Uterus (tissue), 3 donors: ENCODE measurements at regions not wholly inside any gene's neighbourhood (a gene's known extent, or its start where the extent isn't known, plus 50 kb on each side); places are given as distances from the start of the nearest gene placed in this dataset.

ENCODE experiments used
- DNase-seq, 2 donors: peaks; one replicate each; pipeline ENCODE4 v3.0.0-alpha.2; 2019 to 2020
- H3K27ac ChIP-seq, 2 donors: fragments of 200-600 bp; sonication (generic); 1 replicate in 1 of 2; 2 replicates in 1 of 2; pipeline ENCODE4 v1.5.1; 2016 to 2018
- H3K27me3 ChIP-seq, 2 donors: fragments of 200-600 bp; sonication (generic); one replicate each; pipeline ENCODE4 v1.5.1; 2018 to 2019; ENCODE audit warnings: control low read depth in 1 of 2
- H3K36me3 ChIP-seq, 2 donors: fragments of 200-600 bp; sonication (generic); one replicate each; pipeline ENCODE4 v1.5.1; 2019; ENCODE audit warnings: control low read depth in 1 of 2
- H3K4me1 ChIP-seq, 2 donors: fragments of 200-600 bp; sonication (generic); one replicate each; pipeline ENCODE4 v1.5.1; 2018 to 2019; ENCODE audit warnings: control low read depth in 1 of 2
- H3K4me3 ChIP-seq, 2 donors: fragments of 200-600 bp; sonication (generic); 1 replicate in 1 of 2; 2 replicates in 1 of 2; pipeline ENCODE4 v1.5.1; 2018 to 2019; ENCODE audit warnings: mild to moderate bottlenecking in 1 of 2
- H3K9me3 ChIP-seq, 2 donors: fragments of 200-600 bp; sonication (generic); one replicate each; pipeline ENCODE4 v1.5.1; 2019; ENCODE audit warnings: control low read depth in 1 of 2
- CTCF ChIP-seq, 4 experiments: fragments of 200-600 bp in 2 of 4; fragments of 450-650 bp in 2 of 4; sonication (generic) in 2 of 4; IDR thresholded peaks; one replicate each; pipeline ENCODE4 v1.5.1; 2016 to 2019; ENCODE audit warnings: antibody characterized with exemption in 4 of 4, mild to moderate bottlenecking in 2 of 4, moderate library complexity in 1 of 4
- POLR2A ChIP-seq, 2 donors: fragments of 450-650 bp; IDR thresholded peaks; one replicate each; pipeline ENCODE4 v1.6.1; 2016; ENCODE audit warnings: antibody characterized with exemption in 2 of 2, mild to moderate bottlenecking in 1 of 2, moderate library complexity in 1 of 2
- intact Hi-C: fragments of 100-400 bp; cut with DNase I; formaldehyde crosslinking; loops from one replicate; pipeline ENCODE4 v1.15.1; 2023; ENCODE audit warnings: low total_unique reads
- donor health status: DM: yes; HTN: yes; CAD: no.

GRCh38 chr1:104378414-104378813 lies 628.7 kb downstream of the AMY1C start:
- no peaks in the 10 kb centered on the region for H3K4me1 ChIP-seq
- TF ChIP-seq CTCF (IDR thresholded peaks at IDR 0.05), result no peak
- TF ChIP-seq POLR2A (IDR thresholded peaks at IDR 0.05), result no peak
- intact Hi-C loops, result no loop called here
- no peak for DNase-seq
- H3K9me3 ChIP-seq, result no peaks in the 10 kb centered on the region
- no peaks in the 10 kb centered on the region for H3K36me3 ChIP-seq
- no peaks in the 10 kb centered on the region for H3K27me3 ChIP-seq
- no peak overlapping the region for H3K27ac ChIP-seq
- H3K4me3 ChIP-seq, result no peak overlapping the region

GRCh38 chr1:104380003-104380402 lies 630.3 kb downstream of the AMY1C start:
- H3K4me3 ChIP-seq, result no peak overlapping the region
- intact Hi-C loops, result no loop called here
- DNase-seq, result no peak
- no peak overlapping the region for H3K27ac ChIP-seq
- no peaks in the 10 kb centered on the region for H3K36me3 ChIP-seq
- TF ChIP-seq POLR2A (IDR thresholded peaks at IDR 0.05) (no peak), CTCF (IDR thresholded peaks at IDR 0.05) (no peak)
- H3K4me1 ChIP-seq, result no peaks in the 10 kb centered on the region
- no peaks in the 10 kb centered on the region for H3K9me3 ChIP-seq
- H3K27me3 ChIP-seq, result no peaks in the 10 kb centered on the region

GRCh38 chr1:104387716-104388508 lies 638.2 kb downstream of the AMY1C start:
- no peaks in the 10 kb centered on the region for H3K4me1 ChIP-seq
- intact Hi-C loops, result no loop called here
- H3K4me3 ChIP-seq, result no peak overlapping the region
- no peaks in the 10 kb centered on the region for H3K27me3 ChIP-seq
- no peaks in the 10 kb centered on the region for H3K36me3 ChIP-seq
- TF ChIP-seq CTCF (IDR thresholded peaks at IDR 0.05) (no peak), POLR2A (IDR thresholded peaks at IDR 0.05) (no peak)
- no peak overlapping the region for H3K27ac ChIP-seq
- DNase-seq, result no peak
- H3K9me3 ChIP-seq, result no peaks in the 10 kb centered on the region

GRCh38 chr1:104392552-104392951 lies 642.9 kb downstream of the AMY1C start:
- no peaks in the 10 kb centered on the region for H3K4me1 ChIP-seq
- no peak for TF ChIP-seq POLR2A (IDR thresholded peaks at IDR 0.05)
- no peak for TF ChIP-seq CTCF (IDR thresholded peaks at IDR 0.05)
- no peak for DNase-seq
- H3K27me3 ChIP-seq, result no peaks in the 10 kb centered on the region
- H3K36me3 ChIP-seq, result no peaks in the 10 kb centered on the region
- H3K9me3 ChIP-seq, result no peaks in the 10 kb centered on the region
- no peak overlapping the region for H3K4me3 ChIP-seq
- no peak overlapping the region for H3K27ac ChIP-seq
- intact Hi-C loops, result no loop called here

GRCh38 chr1:104402178-104402577 lies 652.5 kb downstream of the AMY1C start:
- no peaks in the 10 kb centered on the region for H3K4me1 ChIP-seq
- no peak for DNase-seq
- H3K27me3 ChIP-seq, result no peaks in the 10 kb centered on the region
- H3K27ac ChIP-seq, result no peak overlapping the region
- TF ChIP-seq POLR2A (IDR thresholded peaks at IDR 0.05) (no peak), CTCF (IDR thresholded peaks at IDR 0.05) (no peak)
- intact Hi-C loops, result no loop called here
- H3K4me3 ChIP-seq, result no peak overlapping the region
- no peaks in the 10 kb centered on the region for H3K9me3 ChIP-seq
- no peaks in the 10 kb centered on the region for H3K36me3 ChIP-seq
